IMR-90 (cell line): ENCODE measurements at regions not wholly inside any gene's neighbourhood (a gene's known extent, or its start where the extent isn't known, plus 50 kb on each side); places are given as distances from the start of the nearest gene placed in this dataset.

Experiments used
- ATAC-seq: fragments of 200-7000 bp; cut with Tn5 transposase; 2 replicates; pipeline ENCODE4 v1.9.1; 2020; ENCODE audit warnings: low read depth, mild to moderate bottlenecking, moderate library complexity
- BruUV-seq: library from RNA; stranded (reverse); fragments of 400-500 nt; replicated peaks from 2 replicates; lab custom pipeline; 2021; lab: Mats Ljungman, UMichigan
- CTCF ChIA-PET: fragments of 300-600 bp; formaldehyde crosslinking; extraction: SDS; loops from one replicate; lab custom pipeline; 2021; ENCODE audit warnings: antibody characterized with exemption; lab: Yijun Ruan, JAX
- POLR2A ChIA-PET: fragments of 300-600 bp; sonication (Branson Sonifier 250); formaldehyde crosslinking; loops from one replicate; lab custom pipeline; 2022; ENCODE audit warnings: antibody characterized with exemption; ENCODE audit not compliant: unreplicated experiment; lab: Charles Lee
- DNase-seq: peaks from one replicate; pipeline ENCODE4 v3.0.0; 2013
- H2AFZ ChIP-seq: replicated peaks from 2 replicates; pipeline ENCODE3; 2013; ENCODE audit warnings: low read length, mild to moderate bottlenecking; ENCODE audit not compliant: poor library complexity
- H2AK5ac ChIP-seq: 2 replicates; pipeline ENCODE4 v1.6.1; 2013; ENCODE audit warnings: low read depth, low read length, inconsistent platforms
- H2AK9ac ChIP-seq: replicated peaks from 2 replicates; pipeline ENCODE3; 2013; ENCODE audit warnings: mild to moderate bottlenecking, low read depth, low read length, moderate library complexity; ENCODE audit not compliant: poor library complexity
- H2BK120ac ChIP-seq: 2 replicates; pipeline ENCODE4 v1.6.1; 2013; ENCODE audit warnings: low read depth, low read length, inconsistent platforms
- H2BK15ac ChIP-seq: 3 replicates; pipeline ENCODE4 v1.6.1; 2013; ENCODE audit warnings: low read depth, low read length, inconsistent platforms
- H2BK20ac ChIP-seq: 2 replicates; pipeline ENCODE4 v1.6.1; 2013; ENCODE audit warnings: low read depth, mild to moderate bottlenecking, inconsistent platforms, low read length, moderate library complexity
- H2BK5ac ChIP-seq: 2 replicates; pipeline ENCODE4 v1.6.1; 2013; ENCODE audit warnings: mild to moderate bottlenecking, low read depth, low read length, inconsistent platforms; ENCODE audit not compliant: poor library complexity, severe bottlenecking
- H3K14ac ChIP-seq: replicated peaks from 2 replicates; pipeline ENCODE4 v1.6.1; 2013; ENCODE audit warnings: low read depth, low read length, inconsistent platforms
- H3K18ac ChIP-seq: 2 replicates; pipeline ENCODE4 v1.6.1; 2013; ENCODE audit warnings: low read depth, low read length, control low read depth
- H3K23ac ChIP-seq: 2 replicates; pipeline ENCODE4 v1.6.1; 2013; ENCODE audit warnings: low read depth, low read length, inconsistent platforms
- H3K27ac ChIP-seq: 2 replicates; pipeline ENCODE4 v1.5.1; 2013; ENCODE audit warnings: mild to moderate bottlenecking, control low read depth, low read length; ENCODE audit not compliant: insufficient read depth
- H3K27me3 ChIP-seq: 2 replicates; pipeline ENCODE4 v1.6.1; 2013; ENCODE audit warnings: low read length; ENCODE audit not compliant: control insufficient read depth, insufficient read depth
- H3K36me3 ChIP-seq: 2 replicates; pipeline ENCODE4 v1.6.1; 2013; ENCODE audit warnings: low read length, mixed read lengths; ENCODE audit not compliant: control insufficient read depth, insufficient read depth
- H3K4ac ChIP-seq: 2 replicates; pipeline ENCODE4 v1.6.1; 2013; ENCODE audit warnings: low read depth, low read length, inconsistent platforms
- H3K4me1 ChIP-seq: 2 replicates; pipeline ENCODE4 v1.6.1; 2013; ENCODE audit warnings: low read length, mixed read lengths; ENCODE audit not compliant: control insufficient read depth, insufficient read depth
- H3K4me2 ChIP-seq: 2 replicates; pipeline ENCODE4 v1.6.1; 2013; ENCODE audit warnings: low read depth, mild to moderate bottlenecking, control low read depth, low read length, moderate library complexity
- H3K4me3 ChIP-seq: 2 replicates; pipeline ENCODE4 v1.5.1; 2013; ENCODE audit warnings: low read depth, mild to moderate bottlenecking, control low read depth, low read length, moderate library complexity; ENCODE audit not compliant: insufficient read depth
- H3K56ac ChIP-seq: 2 replicates; pipeline ENCODE4 v1.6.1; 2013; ENCODE audit warnings: low read length, inconsistent platforms; ENCODE audit not compliant: insufficient read depth; ENCODE audit errors: extremely low read depth
- H3K79me1 ChIP-seq, 2 experiments: 2 replicates each; pipeline ENCODE4 v1.6.1; 2013; ENCODE audit warnings: low read length in 2 of 2, inconsistent platforms in 1 of 2, low read depth in 1 of 2
- H3K9ac ChIP-seq: 2 replicates; pipeline ENCODE4 v1.6.1; 2013; ENCODE audit warnings: low read depth, low read length, control low read depth
- H3K9me1 ChIP-seq: 2 replicates; pipeline ENCODE4 v1.6.1; 2013; ENCODE audit warnings: low read length, inconsistent platforms; ENCODE audit not compliant: insufficient read depth
- H3K9me3 ChIP-seq: 2 replicates; pipeline ENCODE4 v1.6.1; 2013; ENCODE audit warnings: low read length; ENCODE audit not compliant: control insufficient read depth, insufficient read depth
- H4K20me1 ChIP-seq: 2 replicates; pipeline ENCODE4 v1.6.1; 2013; ENCODE audit warnings: low read length, inconsistent platforms; ENCODE audit not compliant: insufficient read depth
- H4K5ac ChIP-seq: 2 replicates; pipeline ENCODE4 v1.6.1; 2013; ENCODE audit warnings: mild to moderate bottlenecking, low read depth, low read length, control low read depth
- H4K8ac ChIP-seq, 2 experiments: 2 replicates each; pipeline ENCODE4 v1.6.1; 2013; ENCODE audit warnings: low read depth in 2 of 2, low read length in 2 of 2, control low read depth in 1 of 2, inconsistent platforms in 1 of 2
- H4K91ac ChIP-seq: 2 replicates; pipeline ENCODE4 v1.6.1; 2013; ENCODE audit warnings: low read depth, low read length, inconsistent platforms; ENCODE audit not compliant: insufficient read depth
- CTCF ChIP-seq: conservative IDR thresholded peaks from 2 replicates; pipeline ENCODE4 v1.5.1; 2012; ENCODE audit warnings: mild to moderate bottlenecking, low read depth, low read length, improper control_type of control experiment
- MAFK ChIP-seq: IDR thresholded peaks from 2 replicates; pipeline ENCODE4 v1.6.1; 2012; ENCODE audit warnings: low read depth, low read length, improper control_type of control experiment
- WGBS, 2 experiments: methylation state at CpG; one replicate each; pipeline versions ENCODE4 v1.1.5 to v1.1.7; 2013; ENCODE audit warnings: missing lambda C conversion rate in 2 of 2; ENCODE audit not compliant: insufficient read length in 1 of 2; ENCODE audit errors: extremely low coverage in 2 of 2; 5-methylcytosine and 5-hydroxymethylcytosine counted together
- dilution Hi-C: fragments of 300-500 bp; cut with HindIII; formaldehyde crosslinking; loops from one replicate; pipeline ENCODE4 v1.14.3; 2018; ENCODE audit warnings: low sequenced_read_pairs; ENCODE audit not compliant: unreplicated experiment
- in situ Hi-C: fragments of 300-500 bp; cut with MboI; formaldehyde crosslinking; loops from 3 replicates; pipeline ENCODE4 v1.14.3; 2019; ENCODE audit warnings: low sequenced_read_pairs, inconsistent platforms, mixed read lengths
- intact Hi-C: fragments of 100-400 bp; cut with micrococcal nuclease; formaldehyde crosslinking; loops from 2 replicates; pipeline ENCODE4 v1.10.0; 2022

DNA sequence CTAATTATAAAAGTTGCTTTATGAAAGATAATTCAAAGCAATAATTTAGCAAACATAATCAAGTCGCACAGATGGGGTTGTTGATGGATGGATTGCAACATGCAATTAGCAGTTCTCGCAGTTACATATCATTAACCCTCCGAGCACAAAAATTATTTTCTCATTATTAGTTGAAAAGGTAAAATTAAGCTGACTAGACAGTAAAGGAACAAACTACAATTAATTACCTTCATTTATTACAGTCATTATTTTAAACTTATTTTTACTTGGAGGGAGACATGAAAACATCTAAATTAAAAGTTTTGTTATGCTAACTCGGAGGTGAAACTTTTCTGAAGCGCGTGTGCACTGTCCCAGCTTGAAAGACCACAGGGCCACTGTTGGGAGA, 146.9 kb downstream of the PHETA1 start:
- no peak for ATAC-seq
- Histone ChIP-seq H3K9me1 (no peaks in the 10 kb centered on the region), H3K14ac (no peak overlapping the region), H3K9ac (no peak overlapping the region), H4K91ac (no peak overlapping the region), H3K4me2 (no peak overlapping the region), H2AFZ (no peak overlapping the region), H3K79me1 (no peaks in the 10 kb centered on the region), H2BK5ac (no peak overlapping the region), H2AK9ac (no peak overlapping the region), H2BK15ac (no peak overlapping the region), H3K9me3 (no peaks in the 10 kb centered on the region), H2BK20ac (no peak overlapping the region), H3K27me3 (no peaks in the 10 kb centered on the region), H3K27ac (no peak overlapping the region), H3K4me3 (no peak overlapping the region), H3K56ac (no peak overlapping the region), H3K23ac (no peak overlapping the region), H3K4me1 (no peaks in the 10 kb centered on the region), H4K5ac (no peak overlapping the region), H2BK120ac (no peak overlapping the region), H3K4ac (no peak overlapping the region), H4K20me1 (no peaks in the 10 kb centered on the region), H3K36me3 (no peaks in the 10 kb centered on the region), H2AK5ac (no peak overlapping the region), H3K18ac (no peak overlapping the region), H4K8ac (no peak overlapping the region)
- in situ Hi-C loops (no loop called here), intact Hi-C loops (no loop called here), dilution Hi-C loops (no loop called here)
- ChIA-PET CTCF (no interaction called here), POLR2A (interaction anchor here (0.6 kb wide), 1 partner anchor 8 kb away, joined by 9 read pairs; no protein-coding TSS in a partner anchor)
- DNase-seq: no peak
- peak; percentile 90 for TF ChIP-seq MAFK
- TF ChIP-seq CTCF: no peak
- WGBS, 2 experiments: no CpG with 5 or more reads among the region's 6 CpGs
- no TSS peak for BruUV-seq
